ENCODE measurements at regions not wholly inside any gene's neighbourhood (a gene's known extent, or its start where the extent isn't known, plus 50 kb on each side); places are given as distances from the start of the nearest gene placed in this dataset.
"Not testable (repeated sequence)": the region's sequence is repeated elsewhere in the genome, so short reads cannot be mapped to it uniquely, and the experiment has no call there.

- DNase-seq (ENCODE audit: low read depth) = no peak
Measured at GRCh38 chr5:67934976-67935375, 280.6 kb upstream of the PIK3R1 start.

GRCh38 chr5:67925511-67925910 lies 290.0 kb upstream of the PIK3R1 start:
- no peak for DNase-seq (ENCODE audit: low read depth)

GRCh38 chr5:67921004-67921601 lies 294.5 kb upstream of the PIK3R1 start:
- DNase-seq (ENCODE audit: low read depth) = no peak

GRCh38 chr5:67919532-67919931 lies 296.0 kb upstream of the PIK3R1 start:
- DNase-seq (ENCODE audit: low read depth) = not testable (repeated sequence)

GRCh38 chr5:67917561-67917960 lies 298.0 kb upstream of the PIK3R1 start:
- DNase-seq (ENCODE audit: low read depth) = no peak

- DNase-seq (ENCODE audit: low read depth) = no peak
Measured at GRCh38 chr5:67910546-67910945, 305.0 kb upstream of the PIK3R1 start.

GRCh38 chr5:67908126-67908765 lies 307.3 kb upstream of the PIK3R1 start:
- no peak for DNase-seq (ENCODE audit: low read depth)

- no peak for DNase-seq (ENCODE audit: low read depth)
Measured at GRCh38 chr5:67904366-67904765, 311.2 kb upstream of the PIK3R1 start.

GRCh38 chr5:67903656-67904055 lies 311.9 kb upstream of the PIK3R1 start:
- DNase-seq (ENCODE audit: low read depth) = no peak

GRCh38 chr5:67903121-67903520 lies 312.4 kb upstream of the PIK3R1 start:
- no peak for DNase-seq (ENCODE audit: low read depth)

- DNase-seq (ENCODE audit: low read depth) = no peak
Measured at GRCh38 chr5:67902497-67902830, 313.1 kb upstream of the PIK3R1 start.

- DNase-seq (ENCODE audit: low read depth) = no peak
Measured at GRCh38 chr5:67901814-67902496, 313.6 kb upstream of the PIK3R1 start.

GRCh38 chr5:67900514-67900913 lies 315.0 kb upstream of the PIK3R1 start:
- DNase-seq (ENCODE audit: low read depth) = no peak

GRCh38 chr5:67897980-67898379 lies 317.6 kb upstream of the PIK3R1 start:
- DNase-seq (ENCODE audit: low read depth) = no peak

GRCh38 chr5:67897431-67897830 lies 318.1 kb upstream of the PIK3R1 start:
- no peak for DNase-seq (ENCODE audit: low read depth)

GRCh38 chr5:67896930-67897313 lies 318.6 kb upstream of the PIK3R1 start:
- DNase-seq (ENCODE audit: low read depth) = no peak

GRCh38 chr5:67896311-67896929 lies 319.1 kb upstream of the PIK3R1 start:
- no peak for DNase-seq (ENCODE audit: low read depth)

- not testable (repeated sequence) for DNase-seq (ENCODE audit: low read depth)
Measured at GRCh38 chr5:67889870-67890269, 325.7 kb upstream of the PIK3R1 start.

- DNase-seq (ENCODE audit: low read depth) = no peak
Measured at GRCh38 chr5:67887748-67888161, 327.8 kb upstream of the PIK3R1 start.

GRCh38 chr5:67886761-67887160 lies 328.8 kb upstream of the PIK3R1 start:
- no peak for DNase-seq (ENCODE audit: low read depth)

- no peak for DNase-seq (ENCODE audit: low read depth)
Measured at GRCh38 chr5:67880876-67881275, 334.7 kb upstream of the PIK3R1 start.

GRCh38 chr5:67880511-67880805 lies 335.1 kb upstream of the PIK3R1 start:
- DNase-seq (ENCODE audit: low read depth) = no peak
